ENCODE measurements at regions not wholly inside any gene's neighbourhood (a gene's known extent, or its start where the extent isn't known, plus 50 kb on each side); places are given as distances from the start of the nearest gene placed in this dataset.
"Not testable (repeated sequence)": the region's sequence is repeated elsewhere in the genome, so short reads cannot be mapped to it uniquely, and the experiment has no call there.

GRCh38 chrX:113990669-113991068, 593.2 kb upstream of the HTR2C start:
- in situ Hi-C loops (cut with MboI): not testable (repeated sequence)

DNA sequence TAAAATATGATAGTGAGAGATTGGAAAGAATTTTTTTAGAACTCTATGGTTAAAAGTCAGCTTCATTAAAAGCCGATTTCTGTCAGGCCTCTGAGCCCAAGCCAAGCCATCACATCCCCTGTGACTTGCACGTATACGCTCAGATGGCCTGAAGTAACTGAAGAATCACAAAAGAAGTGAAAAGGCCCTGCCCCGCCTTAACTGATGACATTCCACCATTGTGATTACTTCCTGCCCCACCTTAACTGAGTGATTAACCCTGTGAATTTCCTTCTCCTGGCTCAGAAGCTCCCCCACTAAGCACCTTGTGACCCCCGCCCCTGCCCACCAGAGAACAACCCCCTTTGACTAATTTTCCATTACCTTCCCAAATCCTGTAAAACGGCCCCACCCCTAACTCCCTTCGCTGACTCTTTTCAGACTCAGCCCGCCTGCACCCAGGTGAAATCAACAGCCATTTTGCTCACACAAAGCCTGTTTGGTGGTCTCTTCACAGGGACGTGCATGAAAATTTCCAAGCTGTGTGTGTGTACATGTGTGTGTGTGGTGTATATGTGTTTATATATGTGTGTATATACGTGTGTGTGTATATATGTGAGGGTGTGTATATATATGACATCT, 595.5 kb upstream of the HTR2C start:
- POLR2A ChIA-PET: interaction anchor here (0.6 kb wide), 1 partner anchor 69 kb away, joined by 3 read pairs; no protein-coding TSS in a partner anchor
- ATAC-seq; H4K20me1 ChIP-seq (replicated peaks; ENCODE audit: control insufficient read depth, insufficient read depth, low read length); H3K9me1 ChIP-seq (ENCODE audit: control insufficient read depth, insufficient read depth, low read length); H3K27me3 ChIP-seq (ENCODE audit: control insufficient read depth in 2 of 2, insufficient read depth in 2 of 2, low read length in 2 of 2); H3K4me1 ChIP-seq (replicated peaks in 1 of 2; ENCODE audit: control insufficient read depth in 2 of 2, insufficient read depth in 2 of 2, low read length in 2 of 2); H3K4me2 ChIP-seq (ENCODE audit: insufficient read depth, low read length); BruUV-seq (replicated peaks); intact Hi-C loops (cut with micrococcal nuclease); DNase-seq (ENCODE audit: extremely low read depth in 1 of 4, low spot score in 3 of 4); H3K36me3 ChIP-seq (ENCODE audit: control insufficient read depth, insufficient read depth, low read length); H2AFZ ChIP-seq (ENCODE audit: low read depth, low read length); FAIRE-seq; H3K27ac ChIP-seq (ENCODE audit: extremely low read depth, low read depth, low read length); H3K9ac ChIP-seq (ENCODE audit: insufficient read depth in 1 of 2, low read depth in 2 of 2, low read length in 2 of 2); H3K9me3 ChIP-seq (replicated peaks; ENCODE audit: control insufficient read depth, insufficient read depth, low read depth, low read length); CTCF ChIA-PET (ENCODE audit: low intra/inter-chr PET ratio); in situ Hi-C loops (cut with MboI); H3K79me2 ChIP-seq (ENCODE audit: control insufficient read depth, insufficient read depth, low read length); H3K4me3 ChIP-seq: not testable (repeated sequence)
- whole genome bisulfite sequencing (ENCODE audit: insufficient coverage, low coverage, missing lambda C conversion rate): 41% methylated on average over 10 of the region's 10 CpGs

More at GRCh38 chrX:113990669-113991068, 593.2 kb upstream of the HTR2C start:
- CTCF ChIA-PET (ENCODE audit: low intra/inter-chr PET ratio); POLR2A ChIA-PET; H3K9ac ChIP-seq (ENCODE audit: insufficient read depth in 1 of 2, low read depth in 2 of 2, low read length in 2 of 2); H3K9me1 ChIP-seq (ENCODE audit: control insufficient read depth, insufficient read depth, low read length); H3K4me1 ChIP-seq (replicated peaks in 1 of 2; ENCODE audit: control insufficient read depth in 2 of 2, insufficient read depth in 2 of 2, low read length in 2 of 2); H3K4me2 ChIP-seq (ENCODE audit: insufficient read depth, low read length); H4K20me1 ChIP-seq (replicated peaks; ENCODE audit: control insufficient read depth, insufficient read depth, low read length); H3K36me3 ChIP-seq (ENCODE audit: control insufficient read depth, insufficient read depth, low read length); H3K79me2 ChIP-seq (ENCODE audit: control insufficient read depth, insufficient read depth, low read length); H3K27me3 ChIP-seq (ENCODE audit: control insufficient read depth in 2 of 2, insufficient read depth in 2 of 2, low read length in 2 of 2); FAIRE-seq; H3K4me3 ChIP-seq; H3K9me3 ChIP-seq (replicated peaks; ENCODE audit: control insufficient read depth, insufficient read depth, low read depth, low read length): not testable (repeated sequence)
- intact Hi-C loops (cut with micrococcal nuclease): loop anchor here (10.0 kb wide), 1 partner anchor 84 kb away; no protein-coding TSS in a partner anchor
- TF ChIP-seq, protein P1, sequence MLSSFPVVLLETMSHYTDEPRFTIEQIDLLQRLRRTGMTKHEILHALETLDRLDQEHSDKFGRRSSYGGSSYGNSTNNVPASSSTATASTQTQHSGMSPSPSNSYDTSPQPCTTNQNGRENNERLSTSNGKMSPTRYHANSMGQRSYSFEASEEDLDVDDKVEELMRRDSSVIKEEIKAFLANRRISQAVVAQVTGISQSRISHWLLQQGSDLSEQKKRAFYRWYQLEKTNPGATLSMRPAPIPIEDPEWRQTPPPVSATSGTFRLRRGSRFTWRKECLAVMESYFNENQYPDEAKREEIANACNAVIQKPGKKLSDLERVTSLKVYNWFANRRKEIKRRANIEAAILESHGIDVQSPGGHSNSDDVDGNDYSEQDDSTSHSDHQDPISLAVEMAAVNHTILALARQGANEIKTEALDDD (IDR thresholded peaks at IDR 0.05): peak; percentile 74; the same call in 1 of the 2 replicates
- peak; percentile 42 for TF ChIP-seq CBFA2T3 (IDR thresholded peaks at IDR 0.05)
- 9% methylated on average over 5 of the region's 5 CpGs for WGBS (ENCODE audit: insufficient coverage, low coverage, missing lambda C conversion rate)
- DNase-seq (ENCODE audit: extremely low read depth in 1 of 4, low spot score in 3 of 4) (peak in 1 of 4 experiments; percentile 23), ATAC-seq (peak; percentile 70)
- peak overlapping the region; percentile 34; the same call in 2 of the 3 replicates for H3K27ac ChIP-seq (ENCODE audit: extremely low read depth, low read depth, low read length)
- BruUV-seq (replicated peaks): TSS peak; percentile 33
- H2AFZ ChIP-seq (ENCODE audit: low read depth, low read length): peak overlapping the region; percentile 34

Measured in K562 (cell line).